ENCODE measurements at regions not wholly inside any gene's neighbourhood (a gene's known extent, or its start where the extent isn't known, plus 50 kb on each side); places are given as distances from the start of the nearest gene placed in this dataset.
"Not testable (repeated sequence)": the region's sequence is repeated elsewhere in the genome, so short reads cannot be mapped to it uniquely, and the experiment has no call there.

- no peak for DNase-seq
These were observed 1049.3 kb downstream of the GALC start for GRCh38 chr14:86943391-86944365.

DNA sequence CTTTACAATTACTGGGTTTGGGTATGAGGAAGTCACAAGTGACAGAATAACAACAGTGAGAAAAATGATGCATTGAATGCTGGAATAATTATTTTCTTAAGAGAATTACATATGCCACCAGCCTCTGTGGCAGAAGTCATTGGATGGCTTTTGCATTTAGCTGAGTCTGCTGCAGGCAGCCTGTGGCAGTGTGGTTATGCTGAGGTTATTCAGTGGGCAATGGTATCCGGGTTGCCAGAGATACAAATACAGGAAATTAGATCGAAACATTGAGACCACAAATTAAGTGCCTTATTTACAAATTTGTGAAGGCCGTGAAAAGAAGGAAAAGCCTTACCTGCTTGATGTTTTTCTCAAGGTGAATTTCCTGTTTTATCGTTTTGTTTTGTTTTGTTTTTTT lies 1050.0 kb downstream of the GALC start:
- no peak for DNase-seq

DNA sequence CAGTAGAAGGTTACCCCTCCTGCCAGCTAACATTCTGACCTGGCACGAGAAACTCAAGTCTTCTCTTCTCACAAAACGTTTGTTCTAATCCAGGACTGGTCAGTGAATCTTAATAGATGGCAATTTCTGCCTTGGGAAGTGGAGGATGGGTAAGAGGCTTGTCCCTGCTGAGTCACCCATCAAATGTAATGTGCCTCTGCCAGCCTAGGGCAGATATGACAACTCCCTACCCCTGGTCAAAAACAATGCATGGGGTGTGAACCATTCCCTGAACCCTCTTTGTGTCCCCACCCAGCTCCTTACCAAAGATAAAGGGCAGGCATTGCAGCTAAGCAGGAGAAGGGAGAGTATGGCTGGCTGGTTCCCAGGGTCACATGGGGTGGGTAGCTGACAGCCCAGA lies 1052.9 kb downstream of the GALC start:
- no peak for DNase-seq

GRCh38 chr14:86938320-86938719 lies 1054.7 kb downstream of the GALC start:
- no peak for DNase-seq

DNA sequence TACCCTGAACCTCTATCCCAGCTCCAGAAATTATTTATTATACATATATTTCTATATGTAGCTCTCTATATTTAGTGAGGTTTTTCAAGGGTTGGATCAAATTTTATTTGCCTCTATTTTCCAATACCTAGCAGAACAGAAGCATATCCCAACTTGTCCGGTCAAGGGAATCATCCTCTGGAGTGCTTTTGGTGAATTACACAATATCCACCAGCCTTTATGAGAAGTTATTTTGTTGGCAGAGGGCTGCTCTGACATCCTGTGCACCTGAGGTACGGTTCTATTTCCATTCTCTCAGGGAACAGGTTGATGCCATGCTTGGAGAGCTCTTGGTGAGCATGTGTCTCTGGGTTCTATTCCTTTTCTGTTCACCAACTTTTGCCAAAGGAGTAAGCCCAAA lies 1056.4 kb downstream of the GALC start:
- DNase-seq: no peak

DNA sequence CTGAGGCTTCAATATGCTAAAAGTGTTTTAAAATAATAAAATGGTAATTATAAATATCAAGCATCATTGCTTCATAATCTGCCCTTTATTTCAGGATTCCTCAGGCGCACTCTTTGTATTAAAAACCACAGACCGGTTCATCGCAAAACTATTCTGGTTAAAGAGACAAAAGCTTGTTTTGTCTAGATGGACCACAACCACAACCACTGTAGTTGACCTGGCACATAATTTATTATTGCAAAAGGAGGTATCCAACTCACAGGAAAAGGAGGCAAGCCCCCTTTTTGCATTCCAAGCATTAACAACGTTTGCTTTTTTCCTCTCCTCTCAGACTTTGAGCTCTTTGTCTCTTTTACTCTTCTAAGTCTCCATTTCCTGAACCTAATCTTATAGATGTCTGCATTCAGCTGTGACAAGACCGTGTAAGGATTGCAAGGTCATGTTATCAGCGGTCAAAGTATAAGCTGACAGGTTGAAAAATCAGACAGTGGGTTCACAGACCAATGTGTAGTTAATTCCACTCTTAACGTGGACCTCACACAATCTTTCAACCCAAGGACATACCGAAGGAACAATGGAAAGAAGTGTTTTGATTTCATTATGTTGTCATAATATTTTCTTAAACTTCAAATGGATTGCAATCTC lies 1057.6 kb downstream of the GALC start:
- no peak for DNase-seq

- no peak for DNase-seq
These were observed 1058.9 kb downstream of the GALC start for GRCh38 chr14:86933958-86934595.

GRCh38 chr14:86933460-86933859 lies 1059.5 kb downstream of the GALC start:
- no peak for DNase-seq

- no peak for DNase-seq
These were observed 1077.6 kb downstream of the GALC start for GRCh38 chr14:86915406-86915805.

- DNase-seq: no peak
These were observed 1080.3 kb downstream of the GALC start for GRCh38 chr14:86912709-86913108.

GRCh38 chr14:86911486-86911885 lies 1081.5 kb downstream of the GALC start:
- DNase-seq: no peak

DNA sequence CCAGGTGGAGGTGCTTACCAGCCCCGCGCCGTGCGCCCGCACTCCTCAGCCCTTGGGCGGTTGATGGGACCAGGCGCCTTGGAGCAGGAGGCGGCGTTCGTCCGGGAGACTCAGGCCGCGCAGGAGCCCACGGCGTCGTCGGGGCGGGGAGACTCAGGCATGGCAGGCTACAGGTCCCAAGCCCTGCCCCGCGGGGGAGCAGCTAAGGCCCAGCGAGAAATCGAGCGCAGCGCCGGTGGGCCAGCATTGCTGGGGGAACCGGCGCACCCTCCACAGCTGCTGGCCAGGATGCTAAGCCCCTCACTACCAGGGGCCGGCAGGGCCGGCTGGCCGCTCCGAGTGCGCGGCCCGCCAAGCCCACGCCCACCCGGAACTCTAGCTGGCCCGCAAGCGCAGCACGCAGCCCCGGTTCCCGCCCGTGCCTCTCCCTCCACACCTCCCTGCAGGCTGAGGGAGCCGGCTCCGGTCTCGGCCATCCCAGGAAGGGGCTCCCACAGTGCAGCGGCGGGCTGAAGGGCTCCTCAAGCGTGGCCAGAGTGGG lies 1087.5 kb downstream of the GALC start:
- not testable (repeated sequence) for DNase-seq

- DNase-seq: no peak
These were observed 1090.6 kb downstream of the GALC start for GRCh38 chr14:86902176-86902950.

DNA sequence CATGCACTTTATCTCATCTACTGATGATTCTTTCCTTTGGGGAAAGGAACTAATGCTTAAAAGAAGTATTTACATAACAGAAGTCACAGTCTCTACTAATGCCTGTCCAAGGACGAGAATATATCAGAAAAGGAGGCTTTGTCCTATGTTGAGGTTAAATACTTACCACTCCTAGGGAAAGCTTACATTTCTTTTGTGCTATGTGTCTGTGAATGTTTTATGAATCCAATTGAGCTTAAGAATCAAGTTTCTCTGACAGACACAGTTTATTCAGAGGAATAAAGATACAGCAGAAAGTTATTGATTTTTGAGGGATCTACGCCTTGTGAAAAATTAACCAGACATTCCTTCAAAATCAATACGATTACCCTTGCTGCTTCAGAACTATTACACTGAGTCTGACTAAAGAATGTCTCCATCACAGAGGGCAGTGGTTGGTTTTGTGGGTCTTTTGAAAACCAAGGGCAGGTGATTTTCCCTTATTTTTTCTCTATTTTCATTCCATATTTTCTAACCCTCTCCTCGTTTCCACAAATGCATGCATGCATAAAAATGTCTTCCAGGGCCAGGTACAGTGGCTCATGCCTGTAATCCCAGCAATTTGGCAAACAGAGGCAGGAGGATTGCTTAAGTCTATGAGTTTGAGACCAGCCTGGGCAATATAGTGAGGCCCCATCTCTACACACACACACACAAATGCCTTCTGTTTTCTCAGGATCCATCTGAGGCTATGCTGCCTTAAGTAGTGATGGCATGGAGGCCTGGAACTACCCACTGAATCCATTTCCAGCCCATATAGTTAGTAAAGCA lies 1095.1 kb downstream of the GALC start:
- DNase-seq: no peak

DNA sequence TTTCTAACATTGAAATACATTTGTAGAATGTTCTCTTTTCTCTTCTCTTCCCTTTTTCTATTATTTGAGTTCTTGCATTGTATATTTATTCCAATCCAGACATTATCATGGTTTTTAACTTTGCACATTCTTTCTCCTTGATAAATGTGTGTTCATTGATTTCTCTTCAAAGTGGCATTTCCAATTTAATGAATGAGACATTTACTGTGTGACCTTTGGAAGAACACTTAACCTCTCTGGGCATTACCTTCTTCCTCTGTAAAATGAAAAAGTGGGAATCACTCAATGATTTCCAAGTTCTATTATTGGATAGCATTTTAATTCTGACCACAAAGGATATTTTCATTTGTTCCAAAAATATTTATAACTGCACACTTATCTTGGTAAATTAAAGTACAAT lies 1095.8 kb downstream of the GALC start:
- no peak for DNase-seq

DNA sequence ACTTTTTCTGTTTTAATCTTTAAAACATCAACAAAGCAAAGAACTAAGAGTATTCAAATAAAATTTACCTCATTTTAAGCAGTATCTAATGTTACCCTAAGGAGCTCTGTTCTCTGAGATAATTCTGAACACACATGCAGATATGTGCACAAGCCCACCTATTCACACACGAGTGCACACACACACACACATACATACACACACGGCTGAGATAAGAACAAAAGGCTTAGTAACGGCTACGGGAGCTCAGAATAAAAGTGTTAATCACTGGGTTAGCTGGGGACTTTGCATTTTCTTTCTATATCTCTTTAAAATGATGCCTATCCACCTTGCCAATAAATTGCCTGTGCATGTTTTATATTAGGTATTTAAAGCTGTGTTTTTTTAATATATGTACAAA lies 1096.3 kb downstream of the GALC start:
- no peak for DNase-seq

DNA sequence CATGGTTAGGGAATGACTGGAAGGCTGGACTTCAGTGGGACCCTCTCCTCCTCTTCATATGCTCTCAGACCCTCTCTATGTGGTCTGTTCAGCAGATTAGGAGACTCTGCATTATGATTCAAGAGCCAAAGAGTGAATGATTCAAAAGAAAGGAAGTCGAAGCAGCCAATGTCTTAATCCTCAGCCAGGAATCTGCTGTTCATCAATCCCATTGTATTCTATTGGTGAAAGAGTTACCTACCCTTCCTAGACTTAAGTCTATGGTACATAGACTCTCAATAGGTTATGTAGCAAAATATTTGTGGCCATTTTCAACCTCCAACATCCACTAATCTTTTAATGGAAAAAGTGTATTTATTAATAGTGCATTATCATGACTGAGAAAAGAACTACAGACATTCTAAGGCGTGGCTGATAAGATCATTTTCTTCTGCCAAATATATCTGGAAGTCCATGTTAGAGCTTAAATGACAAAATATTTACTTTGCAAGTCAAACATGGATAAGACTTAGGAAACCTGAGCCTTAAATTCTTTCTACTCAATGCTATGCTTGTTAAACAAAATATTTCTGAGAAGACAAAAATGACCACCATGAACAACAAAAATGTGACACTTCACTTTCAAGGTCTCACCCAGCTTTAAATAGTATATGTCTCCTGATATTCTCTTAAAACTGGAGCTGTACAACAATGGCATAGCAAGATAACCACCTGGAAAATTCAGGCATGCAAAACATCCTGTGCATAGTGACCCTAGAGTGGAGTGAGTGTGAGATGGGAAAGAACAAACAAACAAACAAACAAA lies 1100.6 kb downstream of the GALC start:
- DNase-seq: no peak

- no peak for DNase-seq
These were observed 1107.7 kb downstream of the GALC start for GRCh38 chr14:86885280-86885679.

GRCh38 chr14:86884498-86884897 lies 1108.5 kb downstream of the GALC start:
- DNase-seq: no peak

DNA sequence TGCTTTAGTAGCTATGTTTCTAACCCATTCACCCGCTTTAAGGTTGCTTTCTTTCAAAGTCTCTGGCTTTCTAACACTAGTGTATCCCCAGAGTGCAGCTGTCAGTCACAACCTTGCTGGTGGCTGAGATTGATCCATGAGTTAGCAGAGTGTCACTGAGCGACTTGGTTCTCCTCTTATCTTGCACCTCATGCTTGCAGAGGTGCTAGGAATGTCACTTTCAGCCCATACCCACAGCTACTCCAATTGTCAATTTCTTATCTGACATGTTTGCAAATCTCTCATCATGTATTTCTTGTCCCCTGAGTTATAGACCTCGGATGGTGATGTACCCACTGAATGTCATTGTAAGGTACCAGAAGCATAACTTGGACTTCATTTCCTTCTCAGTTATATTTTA lies 1110.2 kb downstream of the GALC start:
- DNase-seq: no peak

DNA sequence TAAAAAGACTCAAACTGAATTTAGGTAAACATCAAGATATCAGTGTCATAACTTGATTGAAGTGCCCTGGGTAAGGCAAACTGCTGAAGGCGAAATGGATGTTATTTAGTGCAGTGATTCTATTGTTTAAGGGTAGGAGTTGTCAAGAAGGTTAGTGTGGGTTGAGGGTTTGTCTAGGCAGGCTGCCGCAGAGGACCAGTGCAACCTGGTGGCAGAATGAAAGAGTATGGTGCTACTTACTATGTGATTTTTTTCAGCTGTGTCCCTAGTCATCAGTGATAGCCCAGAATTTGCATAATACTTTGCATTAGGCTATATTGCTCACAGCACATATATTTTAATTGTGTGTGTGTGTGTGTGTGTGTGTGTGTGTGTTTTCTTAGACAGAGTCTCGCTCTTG lies 1127.0 kb downstream of the GALC start:
- no peak for DNase-seq

All from NCI-H774 (cell line).